CD14-positive monocyte (primary cell): ENCODE measurements at regions not wholly inside any gene's neighbourhood (a gene's known extent, or its start where the extent isn't known, plus 50 kb on each side); places are given as distances from the start of the nearest gene placed in this dataset.

ENCODE experiments used
- DNase-seq, 3 donors: peaks; one replicate each; pipeline ENCODE4 v3.0.0-alpha.2; 2011 to 2022
- H2AFZ ChIP-seq: 2 replicates; pipeline ENCODE4 v1.6.0; 2012; ENCODE audit warnings: mild to moderate bottlenecking, low read depth, low read length, inconsistent platforms; ENCODE audit not compliant: insufficient read depth, poor library complexity, severe bottlenecking
- H3K27ac ChIP-seq, 2 donors: 1 replicate in 1 of 2; 2 replicates in 1 of 2; pipeline ENCODE4 v1.5.1; 2012 to 2013; ENCODE audit warnings: low read length in 2 of 2, control low read depth in 1 of 2, inconsistent platforms in 1 of 2, low read depth in 1 of 2, mild to moderate bottlenecking in 1 of 2
- H3K27me3 ChIP-seq, 2 donors: one replicate each; pipeline versions ENCODE4 v1.6.0 to v1.6.1; 2011 to 2013; ENCODE audit warnings: low read length in 2 of 2; ENCODE audit not compliant: control insufficient read depth in 2 of 2, insufficient read depth in 2 of 2
- H3K36me3 ChIP-seq, 2 donors: replicated peaks in 1 of 2; 1 replicate in 1 of 2; 2 replicates in 1 of 2; pipeline versions ENCODE4 v1.5.1 to v1.6.1; 2012 to 2013; ENCODE audit warnings: low read length in 2 of 2, control low read depth in 1 of 2, inconsistent platforms in 1 of 2, mild to moderate bottlenecking in 1 of 2; ENCODE audit not compliant: insufficient read depth in 2 of 2, control insufficient read depth in 1 of 2
- H3K4me1 ChIP-seq, 2 donors: 1 replicate in 1 of 2; 2 replicates in 1 of 2; pipeline versions ENCODE4 v1.5.1 to v1.6.1; 2012 to 2013; ENCODE audit warnings: low read length in 2 of 2, control low read depth in 1 of 2, inconsistent platforms in 1 of 2, mild to moderate bottlenecking in 1 of 2, moderate library complexity in 1 of 2; ENCODE audit not compliant: insufficient read depth in 2 of 2, control insufficient read depth in 1 of 2
- H3K4me2 ChIP-seq: replicated peaks from 2 replicates; pipeline ENCODE3; 2012; ENCODE audit warnings: low read length, moderate library complexity, mild to moderate bottlenecking; ENCODE audit not compliant: poor library complexity, severe bottlenecking; ENCODE audit errors: extremely low read depth
- H3K4me3 ChIP-seq, 3 experiments: fragments of 200-600 bp in 1 of 3; sonication (generic) in 1 of 3; replicated peaks in 1 of 3; 1 replicate in 2 of 3; 2 replicates in 1 of 3; pipeline ENCODE4 v1.5.1; 2011 to 2013; ENCODE audit warnings: low read length in 3 of 3, mild to moderate bottlenecking in 3 of 3, control low read depth in 2 of 3, low read depth in 2 of 3, inconsistent platforms in 1 of 3, moderate library complexity in 1 of 3
- H3K79me2 ChIP-seq: 2 replicates; pipeline ENCODE4 v1.6.0; 2012; ENCODE audit warnings: mild to moderate bottlenecking, control low read depth, inconsistent platforms, low read length, moderate library complexity; ENCODE audit not compliant: insufficient read depth
- H3K9ac ChIP-seq: 2 replicates; pipeline ENCODE4 v1.6.0; 2017; ENCODE audit warnings: low read length, mild to moderate bottlenecking; ENCODE audit not compliant: insufficient read depth, poor library complexity, severe bottlenecking
- H3K9me3 ChIP-seq, 2 donors: replicated peaks in 1 of 2; 1 replicate in 1 of 2; 2 replicates in 1 of 2; pipeline versions ENCODE4 v1.5.1 to v1.6.1; 2012 to 2013; ENCODE audit warnings: low read length in 2 of 2, control low read depth in 1 of 2; ENCODE audit not compliant: control insufficient read depth in 1 of 2, insufficient read depth in 1 of 2
- H4K20me1 ChIP-seq: 2 replicates; pipeline ENCODE4 v1.6.0; 2012; ENCODE audit warnings: mild to moderate bottlenecking, low read length, control low read depth, moderate library complexity; ENCODE audit not compliant: insufficient read depth
- H3K27ac Mint-ChIP-seq, 7 donors: one replicate each; pipeline ENCODE4 v1.8.0; 2020; ENCODE audit warnings: mild to moderate bottlenecking in 7 of 7, mixed read lengths in 7 of 7, moderate library complexity in 6 of 7, inconsistent platforms in 2 of 7
- H3K27me3 Mint-ChIP-seq, 3 donors: one replicate each; pipeline ENCODE4 v1.8.0; 2021 to 2022; ENCODE audit warnings: low read depth in 3 of 3, mild to moderate bottlenecking in 3 of 3, mixed read lengths in 3 of 3, moderate library complexity in 3 of 3, inconsistent platforms in 1 of 3
- H3K36me3 Mint-ChIP-seq, 2 donors: one replicate each; pipeline ENCODE4 v1.8.0; 2020; ENCODE audit warnings: mixed read lengths in 2 of 2, inconsistent platforms in 1 of 2, mild to moderate bottlenecking in 1 of 2
- H3K4me1 Mint-ChIP-seq: one replicate; pipeline ENCODE4 v1.8.0; 2020; ENCODE audit warnings: mild to moderate bottlenecking, mixed read lengths
- H3K4me3 Mint-ChIP-seq, 2 donors: one replicate each; pipeline ENCODE4 v1.8.0; 2020; ENCODE audit warnings: mild to moderate bottlenecking in 2 of 2, mixed read lengths in 2 of 2, moderate library complexity in 1 of 2
- H3K9me3 Mint-ChIP-seq, 7 donors: one replicate each; pipeline ENCODE4 v1.8.0; 2020 to 2022; ENCODE audit warnings: mixed read lengths in 7 of 7, mild to moderate bottlenecking in 6 of 7, moderate library complexity in 6 of 7, inconsistent platforms in 2 of 7
- CTCF ChIP-seq: fragments of 200-600 bp; IDR thresholded peaks from one replicate; pipeline ENCODE4 v1.8.0; 2022; ENCODE audit warnings: antibody characterized with exemption, mild to moderate bottlenecking
- WGBS: methylation state at CpG from one replicate; pipeline ENCODE4 v1.1.5; 2013; ENCODE audit warnings: missing lambda C conversion rate; ENCODE audit not compliant: insufficient coverage; 5-methylcytosine and 5-hydroxymethylcytosine counted together
- intact Hi-C, 2 donors: fragments of 100-400 bp; cut with micrococcal nuclease; formaldehyde crosslinking; loops; one replicate each; pipeline versions ENCODE4 v1.15.0 to v1.15.1; 2023

- H3K79me2 ChIP-seq: no peaks in the 10 kb centered on the region
- peaks cover 0 to 3% (median 0%) of the 10 kb centered on the region in 3 donors for H3K27me3 Mint-ChIP-seq
- H3K27ac Mint-ChIP-seq: no peak overlapping the region
- no peaks in the 10 kb centered on the region for H3K4me1 ChIP-seq
- DNase-seq: no peak
- no peak overlapping the region for H3K4me3 Mint-ChIP-seq
- 33% methylated on average over 2 of the region's 2 CpGs for WGBS
- no peak for TF ChIP-seq CTCF
- no peaks in the 10 kb centered on the region for H3K36me3 ChIP-seq
- H3K27me3 ChIP-seq: no peaks in the 10 kb centered on the region
- no peaks in the 10 kb centered on the region for H3K4me1 Mint-ChIP-seq
- no peak overlapping the region for H3K4me2 ChIP-seq
- no peak overlapping the region for H3K27ac ChIP-seq
- peaks cover 0 to 3% of the 10 kb centered on the region in 2 donors for H3K9me3 ChIP-seq
- H3K9ac ChIP-seq: no peak overlapping the region
- no peaks in the 10 kb centered on the region for H4K20me1 ChIP-seq
- no peak overlapping the region for H3K4me3 ChIP-seq
- peaks cover 0 to 2% of the 10 kb centered on the region in 2 donors for H3K36me3 Mint-ChIP-seq
- H3K9me3 Mint-ChIP-seq: peaks cover 0 to 6% (median 2%) of the 10 kb centered on the region in 7 donors
- no peak overlapping the region for H2AFZ ChIP-seq
- intact Hi-C loops: no loop called here
Observed at GRCh38 chr16:51591480-51591879, 440.4 kb upstream of the SALL1 start.

- no peaks in the 10 kb centered on the region for H3K36me3 Mint-ChIP-seq
- no peak overlapping the region for H2AFZ ChIP-seq
- no peaks in the 10 kb centered on the region for H3K4me1 Mint-ChIP-seq
- intact Hi-C loops: no loop called here
- H3K9me3 ChIP-seq: no peaks in the 10 kb centered on the region
- H3K4me3 Mint-ChIP-seq: no peak overlapping the region
- H3K36me3 ChIP-seq: no peaks in the 10 kb centered on the region
- peaks cover 0 to 2% (median 0%) of the 10 kb centered on the region in 3 donors for H3K27me3 Mint-ChIP-seq
- no peaks in the 10 kb centered on the region for H3K79me2 ChIP-seq
- no peaks in the 10 kb centered on the region for H3K27me3 ChIP-seq
- H3K27ac ChIP-seq: no peak overlapping the region
- WGBS: no CpG with 5 or more reads among the region's 3 CpGs
- no peaks in the 10 kb centered on the region for H4K20me1 ChIP-seq
- H3K9me3 Mint-ChIP-seq: peaks cover 0 to 8% (median 2%) of the 10 kb centered on the region in 7 donors
- no peak overlapping the region for H3K4me2 ChIP-seq
- H3K4me1 ChIP-seq: no peaks in the 10 kb centered on the region
- no peak for DNase-seq
- no peak overlapping the region for H3K9ac ChIP-seq
- TF ChIP-seq CTCF: no peak
- H3K27ac Mint-ChIP-seq: no peak overlapping the region
- no peak overlapping the region for H3K4me3 ChIP-seq
Observed at GRCh38 chr16:51579652-51580360, 428.7 kb upstream of the SALL1 start.
